ENCODE measurements at regions not wholly inside any gene's neighbourhood (a gene's known extent, or its start where the extent isn't known, plus 50 kb on each side); places are given as distances from the start of the nearest gene placed in this dataset.

GRCh38 chr18:11532758-11533512, 76.5 kb upstream of the SLC35G4 start:
- TF ChIP-seq EP300 (IDR thresholded peaks at IDR 0.05) (no peak), CTCF (IDR thresholded peaks at IDR 0.05) (no peak)

Measured in ovary (tissue), 3 donors.